ENCODE measurements at regions not wholly inside any gene's neighbourhood (a gene's known extent, or its start where the extent isn't known, plus 50 kb on each side); places are given as distances from the start of the nearest gene placed in this dataset.

- ATAC-seq (no peak), DNase-seq (ENCODE audit: low spot score) (no peak)
- no peaks in the 10 kb centered on the region for H4K20me1 ChIP-seq (replicated peaks; ENCODE audit: insufficient read depth)
- H3K36me3 ChIP-seq (ENCODE audit: insufficient read depth): no peaks in the 10 kb centered on the region
- TF ChIP-seq CREB1 (CRISPR knock-in tag; IDR thresholded peaks at IDR 0.05; ENCODE audit: low read depth) (no peak), EZH2phosphoT487 (IDR thresholded peaks at IDR 0.05; ENCODE audit: unreplicated experiment) (no peak), ZNF462 (CRISPR knock-in tag; IDR thresholded peaks at IDR 0.05) (no peak), POLR2AphosphoS5 (IDR thresholded peaks at IDR 0.05; ENCODE audit: low read depth) (no peak), ZNF331 (CRISPR knock-in tag; IDR thresholded peaks at IDR 0.05; ENCODE audit: low read depth) (no peak)
- no peak overlapping the region for H3K27ac ChIP-seq (ENCODE audit: low read depth)
- peaks cover 4% of the 10 kb centered on the region; the same call in 1 of the 2 replicates for H3K9me2 ChIP-seq (ENCODE audit: insufficient read depth)
- Mint-ChIP-seq H3K4me3 (no peak overlapping the region), H3K4me1 (peaks cover 11% of the 10 kb centered on the region; the same call in 2 of the 3 replicates), H3K27ac (no peak overlapping the region), H3K9me3 (no peaks in the 10 kb centered on the region), H3K36me3 (ENCODE audit: low read depth) (no peaks in the 10 kb centered on the region; the same call in 2 of the 3 replicates), H3K27me3 (ENCODE audit: insufficient read depth, low read depth, poor library complexity) (peaks cover 3% of the 10 kb centered on the region)
- H3K4me1 ChIP-seq (ENCODE audit: insufficient read depth): no peaks in the 10 kb centered on the region; the same call in 1 of the 2 replicates
- H3K4me3 ChIP-seq: no peak overlapping the region
- no peak overlapping the region for H3K4me2 ChIP-seq
- no peaks in the 10 kb centered on the region for H3F3A ChIP-seq (replicated peaks; ENCODE audit: low read depth)
- no peak overlapping the region for H2AFZ ChIP-seq
- H3K79me2 ChIP-seq (replicated peaks; ENCODE audit: insufficient read depth): no peaks in the 10 kb centered on the region
- no peaks in the 10 kb centered on the region for H3K27me3 ChIP-seq (ENCODE audit: insufficient read depth)
Observed at GRCh38 chr14:101191721-101192660, 288.5 kb upstream of the RTL1 start.
